Caco-2 (cell line): ENCODE measurements at regions not wholly inside any gene's neighbourhood (a gene's known extent, or its start where the extent isn't known, plus 50 kb on each side); places are given as distances from the start of the nearest gene placed in this dataset.

Source experiments
- BruUV-seq: library from RNA; stranded (reverse); fragments of 400-500 nt; replicated peaks from 2 replicates; lab custom pipeline; 2021; lab: Mats Ljungman, UMichigan
- CTCF ChIA-PET: fragments of 300-600 bp; sonication (Branson Sonifier 250); formaldehyde crosslinking; loops from one replicate; lab custom pipeline; 2022; ENCODE audit warnings: antibody characterized with exemption; lab: Charles Lee
- POLR2A ChIA-PET: fragments of 300-600 bp; sonication (Branson Sonifier 250); formaldehyde crosslinking; loops from one replicate; lab custom pipeline; 2022; ENCODE audit warnings: antibody characterized with exemption; lab: Charles Lee
- DNase-seq, 2 experiments: peaks; one replicate each; pipeline versions ENCODE4 v3.0.0 to v3.0.0-alpha.2; 2020 to 2022
- H3K27me3 ChIP-seq: replicated peaks from 2 replicates; pipeline ENCODE4 v1.6.0; 2011; ENCODE audit warnings: low read length; ENCODE audit not compliant: control insufficient read depth, insufficient read depth
- H3K36me3 ChIP-seq: 2 replicates; pipeline ENCODE4 v1.5.1; 2011; ENCODE audit warnings: low read length; ENCODE audit not compliant: control insufficient read depth, insufficient read depth
- H3K4me1 ChIP-seq: fragments of 250-450 bp; sonication (Bioruptor Pico); 2 replicates; pipeline ENCODE4 v1.5.1; 2020; ENCODE audit warnings: mild to moderate bottlenecking
- H3K4me3 ChIP-seq: 2 replicates; pipeline ENCODE4 v1.5.1; 2011; ENCODE audit warnings: low read depth, mild to moderate bottlenecking, control low read depth, low read length
- H3K9me3 ChIP-seq: fragments of 250-450 bp; sonication (Bioruptor Pico); 2 replicates; pipeline ENCODE4 v1.5.1; 2020; ENCODE audit warnings: mild to moderate bottlenecking, moderate library complexity
- H3K27ac Mint-ChIP-seq: one replicate; pipeline ENCODE4 v1.8.0; 2022; ENCODE audit warnings: mixed read lengths; ENCODE audit not compliant: unreplicated experiment
- H3K27me3 Mint-ChIP-seq: one replicate; pipeline ENCODE4 v1.8.0; 2022; ENCODE audit warnings: mixed read lengths; ENCODE audit not compliant: insufficient read depth, unreplicated experiment
- H3K36me3 Mint-ChIP-seq: one replicate; pipeline ENCODE4 v1.8.0; 2022; ENCODE audit warnings: mild to moderate bottlenecking, mixed read lengths; ENCODE audit not compliant: insufficient read depth, unreplicated experiment
- H3K4me1 Mint-ChIP-seq: one replicate; pipeline ENCODE4 v1.8.0; 2022; ENCODE audit warnings: low read depth, mixed read lengths; ENCODE audit not compliant: unreplicated experiment
- H3K4me3 Mint-ChIP-seq: one replicate; pipeline ENCODE4 v1.8.0; 2022; ENCODE audit warnings: mild to moderate bottlenecking, moderate library complexity, mixed read lengths; ENCODE audit not compliant: unreplicated experiment
- H3K9me3 Mint-ChIP-seq: one replicate; pipeline ENCODE4 v1.8.0; 2022; ENCODE audit warnings: mixed read lengths; ENCODE audit not compliant: unreplicated experiment
- CTCF ChIP-seq, 2 experiments: fragments of 200-600 bp in 1 of 2; IDR thresholded peaks; 1 replicate in 1 of 2; 2 replicates in 1 of 2; pipeline versions ENCODE4 v1.5.1 to v1.8.0; 2011 to 2022; ENCODE audit warnings: antibody characterized with exemption in 1 of 2, control low read depth in 1 of 2, inconsistent platforms in 1 of 2, low read depth in 1 of 2, low read length in 1 of 2, mild to moderate bottlenecking in 1 of 2, moderate library complexity in 1 of 2; ENCODE audit not compliant: insufficient read depth in 1 of 2, severe bottlenecking in 1 of 2, unreplicated experiment in 1 of 2
- intact Hi-C: fragments of 100-400 bp; cut with micrococcal nuclease; formaldehyde crosslinking; loops from one replicate; pipeline ENCODE4 v1.10.0; 2022; ENCODE audit not compliant: unreplicated experiment

- Histone ChIP-seq H3K9me3 (no peaks in the 10 kb centered on the region), H3K36me3 (no peaks in the 10 kb centered on the region), H3K4me3 (no peak overlapping the region), H3K27me3 (no peaks in the 10 kb centered on the region), H3K4me1 (no peaks in the 10 kb centered on the region)
- no peak overlapping the region for H3K27ac Mint-ChIP-seq
- DNase-seq: no peak
- intact Hi-C loops: no loop called here
- H3K27me3 Mint-ChIP-seq: peaks cover 5% of the 10 kb centered on the region
- TF ChIP-seq CTCF (IDR thresholded peaks at IDR 0.05; ENCODE audit: insufficient read depth in 1 of 2, low read depth in 1 of 2, low read length in 1 of 2, severe bottlenecking in 1 of 2, unreplicated experiment in 1 of 2): no peak
- CTCF ChIA-PET: no interaction called here
- POLR2A ChIA-PET: no interaction called here
- no peaks in the 10 kb centered on the region for H3K9me3 Mint-ChIP-seq
- no peaks in the 10 kb centered on the region for H3K4me1 Mint-ChIP-seq
- no peaks in the 10 kb centered on the region for H3K36me3 Mint-ChIP-seq
- no TSS peak for BruUV-seq
- no peak overlapping the region for H3K4me3 Mint-ChIP-seq
Observed at GRCh38 chr4:23423540-23423939, 466.3 kb downstream of the PPARGC1A start.

GRCh38 chr4:23422878-23423277 is 467.0 kb downstream of the PPARGC1A start:
- Histone ChIP-seq H3K36me3 (no peaks in the 10 kb centered on the region), H3K4me3 (no peak overlapping the region), H3K27me3 (no peaks in the 10 kb centered on the region), H3K4me1 (no peaks in the 10 kb centered on the region), H3K9me3 (no peaks in the 10 kb centered on the region)
- ChIA-PET CTCF (no interaction called here), POLR2A (no interaction called here)
- H3K36me3 Mint-ChIP-seq: no peaks in the 10 kb centered on the region
- TF ChIP-seq CTCF (IDR thresholded peaks at IDR 0.05; ENCODE audit: insufficient read depth in 1 of 2, low read depth in 1 of 2, low read length in 1 of 2, severe bottlenecking in 1 of 2, unreplicated experiment in 1 of 2): no peak
- no peaks in the 10 kb centered on the region for H3K4me1 Mint-ChIP-seq
- no peak overlapping the region for H3K4me3 Mint-ChIP-seq
- H3K27me3 Mint-ChIP-seq: peaks cover 5% of the 10 kb centered on the region
- H3K9me3 Mint-ChIP-seq: no peaks in the 10 kb centered on the region
- H3K27ac Mint-ChIP-seq: no peak overlapping the region
- BruUV-seq: no TSS peak
- intact Hi-C loops: no loop called here
- DNase-seq: no peak

DNA sequence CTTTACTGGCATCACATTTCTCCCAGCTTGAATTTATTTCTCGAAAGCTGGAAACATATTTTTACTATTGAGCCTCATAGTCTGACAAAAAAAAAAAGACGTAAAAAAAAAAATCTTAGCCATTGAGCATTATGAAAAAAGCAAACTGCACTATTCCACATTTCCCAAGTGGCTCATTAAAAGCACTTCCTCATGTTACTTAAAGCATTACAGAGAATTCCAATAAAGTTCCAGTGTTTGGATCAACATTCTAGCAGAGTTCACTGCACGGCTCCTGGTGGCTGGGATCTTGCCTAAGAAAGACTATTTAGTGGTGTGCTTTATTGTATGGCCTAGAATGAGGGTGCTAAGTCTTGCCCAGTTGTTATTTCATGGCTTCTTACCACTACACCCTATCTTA is 476.2 kb downstream of the PPARGC1A start:
- CTCF ChIA-PET: no interaction called here

More for the DNA sequence above, 476.2 kb downstream of the PPARGC1A start:
- no peaks in the 10 kb centered on the region for H3K9me3 Mint-ChIP-seq
- H3K27me3 ChIP-seq: no peaks in the 10 kb centered on the region
- H3K27me3 Mint-ChIP-seq: peaks cover 8% of the 10 kb centered on the region
- no peaks in the 10 kb centered on the region for H3K4me1 Mint-ChIP-seq
- intact Hi-C loops: no loop called here
- H3K4me1 ChIP-seq: no peaks in the 10 kb centered on the region
- H3K36me3 Mint-ChIP-seq: no peaks in the 10 kb centered on the region
- no peaks in the 10 kb centered on the region for H3K36me3 ChIP-seq
- no peaks in the 10 kb centered on the region for H3K9me3 ChIP-seq
- H3K27ac Mint-ChIP-seq: no peak overlapping the region
- no peak for DNase-seq
- POLR2A ChIA-PET: no interaction called here
- BruUV-seq: no TSS peak
- no peak overlapping the region for H3K4me3 Mint-ChIP-seq
- no peak overlapping the region for H3K4me3 ChIP-seq
- TF ChIP-seq CTCF (IDR thresholded peaks at IDR 0.05; ENCODE audit: insufficient read depth in 1 of 2, low read depth in 1 of 2, low read length in 1 of 2, severe bottlenecking in 1 of 2, unreplicated experiment in 1 of 2): no peak
